Gastrocnemius medialis (tissue), 4 donors: ENCODE measurements at regions not wholly inside any gene's neighbourhood (a gene's known extent, or its start where the extent isn't known, plus 50 kb on each side); places are given as distances from the start of the nearest gene placed in this dataset.

Experiments
- CTCF ChIP-seq, 5 experiments: fragments of 450-650 bp in 3 of 5; fragments of 200-600 bp in 2 of 5; sonication (generic) in 2 of 5; IDR thresholded peaks in 4 of 5; conservative IDR thresholded peaks in 1 of 5; 1 replicate in 4 of 5; 2 replicates in 1 of 5; pipeline ENCODE4 v1.5.1; 2016 to 2019; ENCODE audit warnings: antibody characterized with exemption in 5 of 5, mild to moderate bottlenecking in 3 of 5, moderate library complexity in 3 of 5
- POLR2A ChIP-seq, 2 donors: fragments of 450-650 bp; IDR thresholded peaks; one replicate each; pipeline ENCODE4 v1.6.1; 2017; ENCODE audit warnings: antibody characterized with exemption in 2 of 2, mild to moderate bottlenecking in 2 of 2, moderate library complexity in 2 of 2

DNA sequence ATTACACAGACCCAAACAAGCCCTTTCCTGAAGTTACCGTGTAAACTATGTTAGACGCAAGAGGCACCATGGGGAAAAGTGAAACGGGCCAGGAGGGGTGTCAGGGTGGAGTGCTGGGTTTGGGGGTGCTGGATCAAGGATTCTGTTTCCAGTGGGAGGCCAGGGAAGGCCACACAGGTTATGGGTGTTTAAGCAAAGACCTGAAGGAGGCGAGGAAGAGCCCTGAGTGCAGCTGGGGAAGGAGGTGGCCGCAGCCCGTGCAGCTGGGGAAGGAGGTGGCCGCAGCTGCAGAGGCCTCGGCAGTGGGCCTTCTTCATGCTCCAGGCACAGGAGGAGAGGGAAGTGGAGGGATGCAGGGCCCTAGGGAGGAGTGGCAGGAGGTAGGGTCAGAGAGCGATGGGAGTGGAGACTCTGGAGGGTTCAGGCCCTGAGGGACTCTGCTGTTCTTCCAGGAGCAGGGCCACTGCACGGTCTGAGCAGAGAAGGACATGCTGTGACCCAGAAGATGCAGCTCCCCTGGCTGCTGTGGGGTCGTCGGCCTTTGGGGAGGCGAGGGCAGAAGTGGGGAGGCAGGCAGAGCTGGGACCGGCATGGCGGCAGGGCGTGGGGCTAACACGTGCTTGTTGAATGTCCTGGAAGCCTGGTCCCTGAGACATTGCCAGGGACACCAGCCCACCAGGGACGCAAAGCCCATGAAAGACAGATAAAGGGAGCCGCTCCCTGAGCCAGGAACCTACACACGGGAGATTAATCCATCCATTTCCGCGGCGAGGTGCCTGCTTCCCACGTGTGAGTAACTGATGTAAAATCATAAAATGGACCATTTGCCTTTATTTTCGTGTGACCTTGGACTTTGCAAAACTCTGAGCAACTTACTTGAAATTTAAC is 1049.1 kb downstream of the BRD1 start:
- TF ChIP-seq CTCF (IDR thresholded peaks at IDR 0.05 in 4 of 5, conservative IDR thresholded peaks at IDR 0.05 in 1 of 5) (no peak), POLR2A (IDR thresholded peaks at IDR 0.05) (no peak)
